Endothelial cell of umbilical vein (primary cell): ENCODE measurements at regions not wholly inside any gene's neighbourhood (a gene's known extent, or its start where the extent isn't known, plus 50 kb on each side); places are given as distances from the start of the nearest gene placed in this dataset.

Experiments used
- BruUV-seq: library from RNA; stranded (reverse); fragments of 400-500 nt; replicated peaks from 2 replicates; lab custom pipeline; 2021; lab: Mats Ljungman, UMichigan
- CTCF ChIA-PET: fragments of 300-600, 350-600 bp; sonication (Branson Sonifier 250); formaldehyde crosslinking; loops from one replicate; lab custom pipeline; 2021; ENCODE audit warnings: antibody characterized with exemption, inconsistent platforms; lab: Charles Lee
- POLR2A ChIA-PET: fragments of 300-600, 350-600 bp; sonication (Branson Sonifier 250); formaldehyde crosslinking; loops from one replicate; lab custom pipeline; 2021; ENCODE audit warnings: antibody characterized with exemption, inconsistent platforms; lab: Charles Lee
- DNase-seq: peaks from one replicate; pipeline ENCODE4 v3.0.0-alpha.2; 2011; ENCODE audit warnings: low read depth, low spot score
- FAIRE-seq: peaks from 2 replicates; lab custom pipeline; 2011; peaks lifted over from hg19 to GRCh38; lab: Jason Lieb, UNC
- H2AFZ ChIP-seq: 2 replicates; pipeline ENCODE4 v1.6.0; 2012; ENCODE audit warnings: low read depth, low read length, control low read depth, inconsistent platforms
- H3K27ac ChIP-seq: 2 replicates; pipeline ENCODE4 v1.5.1; 2011; ENCODE audit warnings: low read depth, mild to moderate bottlenecking, control low read depth, low read length, moderate library complexity; ENCODE audit not compliant: insufficient read depth
- H3K27me3 ChIP-seq, 2 experiments: 2 replicates each; pipeline versions ENCODE4 v1.6.0 to v1.6.1; 2011; ENCODE audit warnings: low read length in 2 of 2, mixed read lengths in 1 of 2; ENCODE audit not compliant: control insufficient read depth in 2 of 2, insufficient read depth in 2 of 2
- H3K36me3 ChIP-seq, 2 experiments: 2 replicates in 1 of 2; 3 replicates in 1 of 2; pipeline ENCODE4 v1.5.1; 2011; ENCODE audit warnings: low read length in 2 of 2, mild to moderate bottlenecking in 1 of 2, moderate library complexity in 1 of 2; ENCODE audit not compliant: control insufficient read depth in 2 of 2, insufficient read depth in 2 of 2; ENCODE audit errors: extremely low read depth in 1 of 2
- H3K4me1 ChIP-seq: 3 replicates; pipeline ENCODE4 v1.5.1; 2011; ENCODE audit warnings: mild to moderate bottlenecking, low read length; ENCODE audit not compliant: control insufficient read depth, insufficient read depth; ENCODE audit errors: extremely low read depth
- H3K4me2 ChIP-seq: 2 replicates; pipeline ENCODE4 v1.6.1; 2011; ENCODE audit warnings: low read length, control low read depth, mixed read lengths; ENCODE audit not compliant: insufficient read depth
- H3K4me3 ChIP-seq, 3 experiments: fragments of 200-600 bp in 1 of 3; sonication (generic), shearing (Covaris generic) in 1 of 3; replicated peaks in 1 of 3; 2 replicates each; pipeline ENCODE4 v1.5.1; 2011 to 2016; ENCODE audit warnings: control low read depth in 3 of 3, low read length in 3 of 3, mild to moderate bottlenecking in 2 of 3, inconsistent platforms in 1 of 3, low read depth in 1 of 3, moderate library complexity in 1 of 3; ENCODE audit not compliant: insufficient read depth in 1 of 3
- H3K79me2 ChIP-seq: 2 replicates; pipeline ENCODE4 v1.6.0; 2012; ENCODE audit warnings: low read length, inconsistent platforms; ENCODE audit not compliant: control insufficient read depth, insufficient read depth
- H3K9ac ChIP-seq: replicated peaks from 2 replicates; pipeline ENCODE3; 2011; ENCODE audit warnings: low read length, control low read depth; ENCODE audit not compliant: insufficient read depth; ENCODE audit errors: extremely low read depth
- H3K9me1 ChIP-seq: replicated peaks from 3 replicates; pipeline ENCODE4 v1.6.0; 2011; ENCODE audit warnings: mild to moderate bottlenecking, low read length; ENCODE audit not compliant: control insufficient read depth, insufficient read depth; ENCODE audit errors: extremely low read depth
- H3K9me3 ChIP-seq: replicated peaks from 2 replicates; pipeline ENCODE4 v1.5.1; 2012; ENCODE audit warnings: low read length, inconsistent platforms; ENCODE audit not compliant: control insufficient read depth, insufficient read depth
- H4K20me1 ChIP-seq: replicated peaks from 2 replicates; pipeline ENCODE3; 2011; ENCODE audit warnings: mild to moderate bottlenecking, low read length; ENCODE audit not compliant: control insufficient read depth, insufficient read depth; ENCODE audit errors: extremely low read depth
- FOS ChIP-seq: IDR thresholded peaks from 2 replicates; pipeline ENCODE4 v1.6.1; 2011; ENCODE audit warnings: mild to moderate bottlenecking, low read length, moderate library complexity, borderline replicate concordance; ENCODE audit not compliant: insufficient read depth
- GATA2 ChIP-seq: IDR thresholded peaks from 2 replicates; pipeline ENCODE4 v1.7.0; 2011; ENCODE audit warnings: low read depth, mild to moderate bottlenecking, moderate library complexity, mixed read lengths, low read length; ENCODE audit not compliant: insufficient read length, insufficient read depth
- JUN ChIP-seq: IDR thresholded peaks from 2 replicates; pipeline ENCODE4 v1.6.1; 2011; ENCODE audit warnings: borderline replicate concordance, low read depth; ENCODE audit not compliant: insufficient read length, insufficient read depth
- MYC ChIP-seq: IDR thresholded peaks from one replicate; pipeline ENCODE4 v1.6.1; 2011; ENCODE audit warnings: mild to moderate bottlenecking, low read depth, low read length
- POLR2A ChIP-seq: IDR thresholded peaks from 2 replicates; pipeline ENCODE4 v1.6.1; 2012; ENCODE audit warnings: low read depth, mild to moderate bottlenecking, control low read depth, low read length
- POLR2AphosphoS5 ChIP-seq: IDR thresholded peaks from 2 replicates; pipeline ENCODE4 v1.6.1; 2012; ENCODE audit warnings: low read depth, mild to moderate bottlenecking, control low read depth, low read length, moderate library complexity; ENCODE audit not compliant: insufficient read depth
- dilution Hi-C: fragments of 300-500 bp; cut with MboI; formaldehyde crosslinking; loops from one replicate; pipeline ENCODE4 v1.15.0; 2019; ENCODE audit warnings: low sequenced_read_pairs; ENCODE audit not compliant: extremely low pct_ligation_motif_present
- intact Hi-C: fragments of 100-400 bp; cut with micrococcal nuclease; formaldehyde crosslinking; loops from one replicate; pipeline ENCODE4 v1.10.0; 2022
- TF ChIP-seq, protein P1 (sequence below), 2 donors: IDR thresholded peaks; 1 replicate in 1 of 2; 2 replicates in 1 of 2; pipeline ENCODE4 v1.5.1; 2011; ENCODE audit warnings: low read length in 2 of 2, mild to moderate bottlenecking in 2 of 2, moderate library complexity in 2 of 2, control low read depth in 1 of 2, inconsistent platforms in 1 of 2, low read depth in 1 of 2; ENCODE audit not compliant: insufficient read depth in 1 of 2; ENCODE audit errors: extremely low read depth in 1 of 2
- TF ChIP-seq, protein P2 (sequence below): IDR thresholded peaks from 2 replicates; pipeline ENCODE4 v1.6.1; 2011; ENCODE audit not compliant: insufficient read depth, insufficient read length

DNA sequence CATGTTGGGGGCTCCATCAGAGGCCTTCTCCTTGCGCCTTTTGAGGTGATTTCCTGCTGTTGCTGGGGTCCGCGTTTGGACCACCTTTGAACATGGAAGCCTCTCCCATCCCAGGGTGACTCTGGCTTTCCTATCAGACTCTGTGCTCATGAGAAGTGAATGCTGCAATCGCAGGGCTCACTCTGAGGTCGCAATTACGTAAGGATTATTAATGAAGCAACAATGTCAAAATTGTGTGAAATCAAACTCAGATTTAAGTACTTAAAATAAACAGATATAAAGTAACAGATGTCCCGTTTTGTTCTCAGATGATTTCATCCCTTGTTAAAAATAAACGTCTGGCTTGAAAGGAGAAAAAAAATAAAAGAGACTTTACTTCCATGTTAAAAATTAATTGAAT, 634.2 kb downstream of the BNC2 start:
- H3K9ac ChIP-seq = no peak overlapping the region
- H3K36me3 ChIP-seq = no peaks in the 10 kb centered on the region
- H3K79me2 ChIP-seq = no peaks in the 10 kb centered on the region
- no peaks in the 10 kb centered on the region for H3K9me3 ChIP-seq
- no peak overlapping the region for H3K4me3 ChIP-seq
- H3K27me3 ChIP-seq = no peaks in the 10 kb centered on the region
- TF ChIP-seq FOS (no peak), JUN (no peak), MYC (no peak), GATA2 (no peak), POLR2A (no peak), POLR2AphosphoS5 (no peak)
- TF ChIP-seq, protein P1, sequence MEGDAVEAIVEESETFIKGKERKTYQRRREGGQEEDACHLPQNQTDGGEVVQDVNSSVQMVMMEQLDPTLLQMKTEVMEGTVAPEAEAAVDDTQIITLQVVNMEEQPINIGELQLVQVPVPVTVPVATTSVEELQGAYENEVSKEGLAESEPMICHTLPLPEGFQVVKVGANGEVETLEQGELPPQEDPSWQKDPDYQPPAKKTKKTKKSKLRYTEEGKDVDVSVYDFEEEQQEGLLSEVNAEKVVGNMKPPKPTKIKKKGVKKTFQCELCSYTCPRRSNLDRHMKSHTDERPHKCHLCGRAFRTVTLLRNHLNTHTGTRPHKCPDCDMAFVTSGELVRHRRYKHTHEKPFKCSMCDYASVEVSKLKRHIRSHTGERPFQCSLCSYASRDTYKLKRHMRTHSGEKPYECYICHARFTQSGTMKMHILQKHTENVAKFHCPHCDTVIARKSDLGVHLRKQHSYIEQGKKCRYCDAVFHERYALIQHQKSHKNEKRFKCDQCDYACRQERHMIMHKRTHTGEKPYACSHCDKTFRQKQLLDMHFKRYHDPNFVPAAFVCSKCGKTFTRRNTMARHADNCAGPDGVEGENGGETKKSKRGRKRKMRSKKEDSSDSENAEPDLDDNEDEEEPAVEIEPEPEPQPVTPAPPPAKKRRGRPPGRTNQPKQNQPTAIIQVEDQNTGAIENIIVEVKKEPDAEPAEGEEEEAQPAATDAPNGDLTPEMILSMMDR (IDR thresholded peaks at IDR 0.05; ENCODE audit: extremely low read depth in 1 of 2, insufficient read depth in 1 of 2, low read depth in 1 of 2, low read length in 2 of 2) = no peak
- CTCF ChIA-PET = no interaction called here
- POLR2A ChIA-PET = no interaction called here
- no peaks in the 10 kb centered on the region for H3K9me1 ChIP-seq
- H3K4me2 ChIP-seq = no peak overlapping the region
- H3K27ac ChIP-seq = no peak overlapping the region
- no peaks in the 10 kb centered on the region for H3K4me1 ChIP-seq
- FAIRE-seq (peak; percentile 37), DNase-seq (no peak)
- intact Hi-C loops (no loop called here), dilution Hi-C loops (no loop called here)
- H2AFZ ChIP-seq = no peak overlapping the region
- BruUV-seq = no TSS peak
- no peaks in the 10 kb centered on the region for H4K20me1 ChIP-seq

DNA sequence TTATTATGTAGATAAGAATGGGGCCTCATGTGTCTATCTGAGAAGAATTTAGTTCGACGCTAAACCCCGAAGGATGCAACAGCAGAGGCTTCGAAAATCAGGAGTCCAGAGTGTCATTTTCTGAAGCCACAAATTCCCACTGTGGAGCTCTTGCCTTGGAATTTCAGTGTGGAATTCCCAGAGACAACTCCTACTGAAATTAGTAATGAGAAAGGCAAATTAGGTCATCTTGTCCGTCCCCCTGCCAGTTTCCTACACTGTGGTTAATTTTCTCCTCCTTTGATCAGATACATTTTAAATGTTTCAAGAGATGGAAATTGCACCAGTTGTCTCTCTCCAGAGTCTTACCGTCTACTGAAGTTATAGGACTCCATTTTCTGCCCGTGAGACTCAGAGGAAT, 633.6 kb downstream of the BNC2 start:
- no TSS peak for BruUV-seq
- intact Hi-C loops = no loop called here
- POLR2A ChIA-PET = no interaction called here
- Histone ChIP-seq H2AFZ (no peak overlapping the region), H3K79me2 (no peaks in the 10 kb centered on the region), H3K9me3 (no peaks in the 10 kb centered on the region), H3K27me3 (no peaks in the 10 kb centered on the region), H3K4me2 (no peak overlapping the region), H3K4me3 (no peak overlapping the region), H3K36me3 (no peaks in the 10 kb centered on the region), H3K9ac (no peak overlapping the region), H3K27ac (no peak overlapping the region), H3K9me1 (no peaks in the 10 kb centered on the region), H3K4me1 (no peaks in the 10 kb centered on the region), H4K20me1 (no peaks in the 10 kb centered on the region)
- CTCF ChIA-PET = no interaction called here
- TF ChIP-seq, protein P2, sequence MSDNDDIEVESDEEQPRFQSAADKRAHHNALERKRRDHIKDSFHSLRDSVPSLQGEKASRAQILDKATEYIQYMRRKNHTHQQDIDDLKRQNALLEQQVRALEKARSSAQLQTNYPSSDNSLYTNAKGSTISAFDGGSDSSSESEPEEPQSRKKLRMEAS = no peak
- no peak for TF ChIP-seq JUN
- no peak for DNase-seq
- no peak for FAIRE-seq
- dilution Hi-C loops = no loop called here
